ENCODE measurements at regions not wholly inside any gene's neighbourhood (a gene's known extent, or its start where the extent isn't known, plus 50 kb on each side); places are given as distances from the start of the nearest gene placed in this dataset.
"Not testable (repeated sequence)": the region's sequence is repeated elsewhere in the genome, so short reads cannot be mapped to it uniquely, and the experiment has no call there.

- peak; percentile 26 for DNase-seq (ENCODE audit: low read depth)
- no peak overlapping the region for H3K4me3 ChIP-seq (ENCODE audit: low read length)
- no peak for TF ChIP-seq CTCF (conservative IDR thresholded peaks at IDR 0.05; ENCODE audit: low read depth, low read length)
Observed at GRCh38 chr4:170949084-170949483, 859.3 kb upstream of the AADAT start.

- no peak for TF ChIP-seq CTCF (conservative IDR thresholded peaks at IDR 0.05; ENCODE audit: low read depth, low read length)
Observed at GRCh38 chr4:170940043-170940724, 850.4 kb upstream of the AADAT start.

GRCh38 chr4:170938588-170938987 lies 848.8 kb upstream of the AADAT start:
- H3K4me3 ChIP-seq (ENCODE audit: low read length) = no peak overlapping the region
- no peak for TF ChIP-seq CTCF (conservative IDR thresholded peaks at IDR 0.05; ENCODE audit: low read depth, low read length)
- DNase-seq (ENCODE audit: low read depth) = no peak

More at GRCh38 chr4:170940043-170940724, 850.4 kb upstream of the AADAT start:
- no peak for DNase-seq (ENCODE audit: low read depth)
- H3K4me3 ChIP-seq (ENCODE audit: low read length) = no peak overlapping the region

- no peak for DNase-seq (ENCODE audit: low read depth)
- no peak overlapping the region for H3K4me3 ChIP-seq (ENCODE audit: low read length)
- no peak for TF ChIP-seq CTCF (conservative IDR thresholded peaks at IDR 0.05; ENCODE audit: low read depth, low read length)
Observed at GRCh38 chr4:170931321-170931720, 841.6 kb upstream of the AADAT start.

- TF ChIP-seq CTCF (conservative IDR thresholded peaks at IDR 0.05; ENCODE audit: low read depth, low read length) = no peak
- no peak overlapping the region for H3K4me3 ChIP-seq (ENCODE audit: low read length)
- DNase-seq (ENCODE audit: low read depth) = no peak
Observed at GRCh38 chr4:170888660-170889059, 798.9 kb upstream of the AADAT start.

- TF ChIP-seq CTCF (conservative IDR thresholded peaks at IDR 0.05; ENCODE audit: low read depth, low read length) = no peak
- DNase-seq (ENCODE audit: low read depth) = peak; percentile 26
- H3K4me3 ChIP-seq (ENCODE audit: low read length) = no peak overlapping the region
Observed at GRCh38 chr4:170887396-170887795, 797.6 kb upstream of the AADAT start.

- H3K4me3 ChIP-seq (ENCODE audit: low read length) = no peak overlapping the region
- no peak for DNase-seq (ENCODE audit: low read depth)
- no peak for TF ChIP-seq CTCF (conservative IDR thresholded peaks at IDR 0.05; ENCODE audit: low read depth, low read length)
Observed at GRCh38 chr4:170884969-170885570, 795.3 kb upstream of the AADAT start.

GRCh38 chr4:170881646-170882045 lies 791.9 kb upstream of the AADAT start:
- not testable (repeated sequence) for DNase-seq (ENCODE audit: low read depth); H3K4me3 ChIP-seq (ENCODE audit: low read length)

Measured in retinal pigment epithelial cell (primary cell).